RWPE2 (cell line): ENCODE measurements at regions not wholly inside any gene's neighbourhood (a gene's known extent, or its start where the extent isn't known, plus 50 kb on each side); places are given as distances from the start of the nearest gene placed in this dataset.

ENCODE experiments used
- ATAC-seq: fragments of 200-7000 bp; cut with Tn5 transposase; 3 replicates; pipeline ENCODE4 v1.9.1; 2021; ENCODE audit warnings: low read depth
- DNase-seq: peaks from one replicate; pipeline ENCODE4 v3.0.0-alpha.2; 2020; ENCODE audit warnings: low spot score
- H3K27ac ChIP-seq: fragments of 450-650 bp; 2 replicates; pipeline ENCODE4 v1.5.1; 2017; ENCODE audit warnings: mild to moderate bottlenecking; ENCODE audit not compliant: poor library complexity, severe bottlenecking
- H3K27me3 ChIP-seq: fragments of 250-450 bp; sonication (Bioruptor Pico); 2 replicates; pipeline ENCODE4 v1.5.1; 2021; ENCODE audit warnings: mild to moderate bottlenecking, moderate library complexity; ENCODE audit not compliant: insufficient read depth, poor library complexity, severe bottlenecking
- H3K36me3 ChIP-seq: fragments of 250-450 bp; sonication (Bioruptor Pico); 2 replicates; pipeline ENCODE4 v1.5.1; 2020; ENCODE audit warnings: low read depth, mild to moderate bottlenecking, moderate library complexity
- H3K4me1 ChIP-seq: fragments of 250-450 bp; sonication (Bioruptor Pico); 2 replicates; pipeline ENCODE4 v1.5.1; 2021; ENCODE audit warnings: mild to moderate bottlenecking, moderate library complexity; ENCODE audit not compliant: insufficient read depth, poor library complexity, severe bottlenecking
- H3K4me3 ChIP-seq: fragments of 250-450 bp; sonication (Bioruptor Pico); 2 replicates; pipeline ENCODE4 v1.5.1; 2021; ENCODE audit warnings: mild to moderate bottlenecking, moderate library complexity; ENCODE audit not compliant: severe bottlenecking
- H3K9me3 ChIP-seq: fragments of 250-450 bp; sonication (Bioruptor Pico); 2 replicates; pipeline ENCODE4 v1.5.1; 2021; ENCODE audit warnings: mild to moderate bottlenecking, moderate library complexity; ENCODE audit not compliant: severe bottlenecking
- TF ChIP-seq, protein P1 (sequence below): fragments of 450-650 bp; IDR thresholded peaks from one replicate; pipeline ENCODE4 v1.5.1; 2017; ENCODE audit warnings: mild to moderate bottlenecking, moderate library complexity; ENCODE audit not compliant: poor library complexity, severe bottlenecking

DNA sequence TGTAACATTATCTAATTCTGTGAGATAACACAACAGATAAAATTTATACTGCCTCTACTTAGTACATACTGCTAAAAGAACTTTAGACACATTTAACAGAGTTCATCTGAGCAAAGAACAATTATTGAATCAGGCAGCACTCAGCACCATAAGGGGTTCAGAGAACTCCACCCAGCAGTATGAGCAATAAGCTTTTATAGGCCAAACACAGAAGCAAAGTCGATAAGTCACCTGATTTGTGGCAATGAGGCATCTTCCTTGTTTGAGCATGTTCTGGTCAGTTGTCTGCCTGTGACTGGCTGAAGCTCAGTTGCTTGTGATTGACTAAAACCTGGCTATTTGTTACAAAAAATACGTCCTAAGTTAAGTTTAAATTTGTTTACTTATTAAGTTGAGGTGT is 746.1 kb upstream of the DDX18 start:
- DNase-seq (no peak), ATAC-seq (peak; percentile 52; the same call in 1 of the 3 replicates)
- no peaks in the 10 kb centered on the region for H3K9me3 ChIP-seq
- no peaks in the 10 kb centered on the region for H3K4me1 ChIP-seq
- H3K36me3 ChIP-seq: no peaks in the 10 kb centered on the region
- H3K4me3 ChIP-seq: no peak overlapping the region
- no peak overlapping the region for H3K27ac ChIP-seq
- TF ChIP-seq, protein P1, sequence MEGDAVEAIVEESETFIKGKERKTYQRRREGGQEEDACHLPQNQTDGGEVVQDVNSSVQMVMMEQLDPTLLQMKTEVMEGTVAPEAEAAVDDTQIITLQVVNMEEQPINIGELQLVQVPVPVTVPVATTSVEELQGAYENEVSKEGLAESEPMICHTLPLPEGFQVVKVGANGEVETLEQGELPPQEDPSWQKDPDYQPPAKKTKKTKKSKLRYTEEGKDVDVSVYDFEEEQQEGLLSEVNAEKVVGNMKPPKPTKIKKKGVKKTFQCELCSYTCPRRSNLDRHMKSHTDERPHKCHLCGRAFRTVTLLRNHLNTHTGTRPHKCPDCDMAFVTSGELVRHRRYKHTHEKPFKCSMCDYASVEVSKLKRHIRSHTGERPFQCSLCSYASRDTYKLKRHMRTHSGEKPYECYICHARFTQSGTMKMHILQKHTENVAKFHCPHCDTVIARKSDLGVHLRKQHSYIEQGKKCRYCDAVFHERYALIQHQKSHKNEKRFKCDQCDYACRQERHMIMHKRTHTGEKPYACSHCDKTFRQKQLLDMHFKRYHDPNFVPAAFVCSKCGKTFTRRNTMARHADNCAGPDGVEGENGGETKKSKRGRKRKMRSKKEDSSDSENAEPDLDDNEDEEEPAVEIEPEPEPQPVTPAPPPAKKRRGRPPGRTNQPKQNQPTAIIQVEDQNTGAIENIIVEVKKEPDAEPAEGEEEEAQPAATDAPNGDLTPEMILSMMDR: no peak
- H3K27me3 ChIP-seq: peaks cover 3% of the 10 kb centered on the region

DNA sequence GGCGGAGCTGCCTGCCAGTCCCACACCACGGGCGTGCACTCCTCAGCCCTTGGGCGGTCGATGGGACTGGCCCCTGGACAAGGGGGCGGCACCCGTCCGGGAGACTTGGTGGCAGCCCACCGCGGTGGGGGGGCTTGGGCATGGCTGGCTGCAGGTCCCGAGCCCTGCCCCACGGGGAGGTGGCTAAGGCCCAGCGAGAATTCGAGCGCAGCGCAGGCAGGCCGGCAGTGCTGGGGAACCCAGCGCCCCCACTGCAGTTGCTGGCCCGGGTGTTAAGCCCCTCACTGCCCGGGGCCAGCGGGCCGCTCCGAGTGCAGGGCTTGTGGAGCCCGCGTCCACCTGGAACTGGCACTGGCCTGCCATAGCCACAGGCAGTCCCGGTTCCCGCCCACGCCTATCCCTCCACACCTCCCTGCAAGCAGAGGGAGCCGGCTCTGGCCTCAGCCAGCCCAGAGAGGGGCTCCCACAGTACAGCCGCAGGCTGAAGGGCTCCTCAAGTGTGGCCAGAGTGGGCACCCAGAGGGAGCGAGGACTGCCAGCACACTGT is 742.9 kb upstream of the DDX18 start:
- H3K27ac ChIP-seq: no peak overlapping the region
- ATAC-seq (no peak), DNase-seq (peak; percentile 47)
- no peaks in the 10 kb centered on the region for H3K27me3 ChIP-seq
- no peak overlapping the region for H3K4me3 ChIP-seq
- H3K4me1 ChIP-seq: no peaks in the 10 kb centered on the region
- no peaks in the 10 kb centered on the region for H3K9me3 ChIP-seq
- no peaks in the 10 kb centered on the region for H3K36me3 ChIP-seq
- TF ChIP-seq, protein P1: no peak

DNA sequence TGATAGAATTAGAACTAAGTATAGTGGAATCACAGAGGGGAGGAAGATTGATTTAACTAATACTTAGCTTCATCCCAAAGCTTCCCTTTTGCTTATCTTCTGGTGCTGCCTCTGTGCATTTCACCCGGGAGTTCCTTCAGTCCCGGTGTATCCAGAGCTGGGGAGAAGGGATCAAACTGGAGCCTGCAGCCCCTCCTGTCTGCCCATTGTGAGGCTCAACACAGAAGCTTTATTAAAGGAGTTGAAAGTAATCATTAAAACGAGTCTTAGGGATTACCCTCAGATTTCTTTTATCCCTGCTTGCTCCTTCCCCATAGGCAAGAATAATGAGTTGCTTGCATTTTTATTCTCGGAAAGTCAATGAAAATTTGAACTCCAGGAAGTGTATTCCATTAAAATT is 739.7 kb upstream of the DDX18 start:
- H3K27ac ChIP-seq: no peak overlapping the region
- H3K27me3 ChIP-seq: no peaks in the 10 kb centered on the region
- TF ChIP-seq, protein P1: no peak
- H3K9me3 ChIP-seq: no peaks in the 10 kb centered on the region
- no peaks in the 10 kb centered on the region for H3K36me3 ChIP-seq
- DNase-seq: no peak
- H3K4me1 ChIP-seq: no peaks in the 10 kb centered on the region
- no peak overlapping the region for H3K4me3 ChIP-seq
- ATAC-seq: no peak

DNA sequence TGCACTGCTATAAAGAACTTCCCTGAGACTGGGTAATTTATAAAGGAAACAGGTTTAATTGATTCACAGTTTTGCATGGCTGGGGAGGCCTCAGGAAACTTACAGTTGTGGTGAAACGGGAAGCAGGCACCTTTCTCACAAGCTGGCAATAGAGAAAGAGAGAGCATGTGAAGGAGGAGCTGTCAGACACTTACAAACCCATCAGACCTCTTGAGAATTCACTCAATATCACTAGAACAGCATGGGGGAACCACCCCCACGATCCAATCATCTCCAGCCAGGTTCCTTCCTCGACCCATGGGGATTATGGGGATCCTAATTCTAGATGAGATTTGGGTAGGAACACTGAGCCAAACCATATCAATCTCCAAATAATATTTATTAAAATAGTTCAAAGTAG is 729.2 kb upstream of the DDX18 start:
- Histone ChIP-seq H3K9me3 (no peaks in the 10 kb centered on the region), H3K27me3 (peaks cover 9% of the 10 kb centered on the region), H3K36me3 (no peaks in the 10 kb centered on the region), H3K4me1 (no peaks in the 10 kb centered on the region), H3K4me3 (no peak overlapping the region), H3K27ac (no peak overlapping the region)
- TF ChIP-seq, protein P1: no peak
- ATAC-seq: no peak
- DNase-seq: no peak

DNA sequence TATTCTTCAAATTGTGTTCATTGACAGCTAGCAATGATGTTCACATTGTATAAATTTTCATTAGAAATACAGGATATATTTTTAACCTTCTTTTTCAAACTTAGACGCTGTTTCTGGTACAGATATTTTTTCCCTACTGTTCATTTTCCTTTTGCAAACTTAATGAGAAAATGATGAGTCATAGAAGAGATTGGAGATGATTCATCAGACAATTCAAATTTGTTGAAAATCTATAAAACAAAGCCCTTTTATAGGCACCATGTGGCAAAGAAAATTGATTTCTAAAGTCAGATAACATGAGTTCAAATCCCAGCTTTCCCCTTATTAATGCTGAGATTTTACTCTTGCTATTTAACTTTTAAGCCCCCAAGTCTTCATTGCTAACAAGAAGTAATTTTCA is 728.8 kb upstream of the DDX18 start:
- Histone ChIP-seq H3K27me3 (peaks cover 9% of the 10 kb centered on the region), H3K36me3 (no peaks in the 10 kb centered on the region), H3K27ac (no peak overlapping the region), H3K9me3 (no peaks in the 10 kb centered on the region), H3K4me3 (no peak overlapping the region), H3K4me1 (no peaks in the 10 kb centered on the region)
- ATAC-seq: no peak
- no peak for DNase-seq
- TF ChIP-seq, protein P1: no peak
